Mesodermal cell (in vitro differentiated cells): ENCODE measurements at regions not wholly inside any gene's neighbourhood (a gene's known extent, or its start where the extent isn't known, plus 50 kb on each side); places are given as distances from the start of the nearest gene placed in this dataset.
"Not testable (repeated sequence)": the region's sequence is repeated elsewhere in the genome, so short reads cannot be mapped to it uniquely, and the experiment has no call there.

Experiments used
- H3K27ac ChIP-seq: 2 replicates; pipeline ENCODE4 v1.7.0; 2013; ENCODE audit warnings: mild to moderate bottlenecking, low read depth, low read length, moderate library complexity; ENCODE audit not compliant: severe bottlenecking
- H3K36me3 ChIP-seq: 2 replicates; pipeline ENCODE4 v1.7.1; 2013; ENCODE audit warnings: mild to moderate bottlenecking, low read length, moderate library complexity; ENCODE audit not compliant: control insufficient read depth, insufficient read depth
- H3K4me1 ChIP-seq: one replicate; pipeline ENCODE4 v1.7.1; 2013; ENCODE audit warnings: mild to moderate bottlenecking, low read length; ENCODE audit not compliant: insufficient read depth, control insufficient read depth, poor library complexity, severe bottlenecking
- H3K4me3 ChIP-seq: 2 replicates; pipeline ENCODE4 v1.7.0; 2013; ENCODE audit warnings: low read length, control low read depth, mild to moderate bottlenecking; ENCODE audit not compliant: insufficient read depth, poor library complexity, severe bottlenecking; ENCODE audit errors: extremely low read depth
- H3K9me3 ChIP-seq: 2 replicates; pipeline ENCODE4 v1.7.1; 2013; ENCODE audit warnings: mild to moderate bottlenecking, low read length, moderate library complexity; ENCODE audit not compliant: control insufficient read depth
- WGBS, 2 experiments: methylation state at CpG; one replicate each; pipeline ENCODE4 v1.1.5; 2013; ENCODE audit warnings: missing lambda C conversion rate in 2 of 2; ENCODE audit not compliant: insufficient coverage in 2 of 2; 5-methylcytosine and 5-hydroxymethylcytosine counted together

DNA sequence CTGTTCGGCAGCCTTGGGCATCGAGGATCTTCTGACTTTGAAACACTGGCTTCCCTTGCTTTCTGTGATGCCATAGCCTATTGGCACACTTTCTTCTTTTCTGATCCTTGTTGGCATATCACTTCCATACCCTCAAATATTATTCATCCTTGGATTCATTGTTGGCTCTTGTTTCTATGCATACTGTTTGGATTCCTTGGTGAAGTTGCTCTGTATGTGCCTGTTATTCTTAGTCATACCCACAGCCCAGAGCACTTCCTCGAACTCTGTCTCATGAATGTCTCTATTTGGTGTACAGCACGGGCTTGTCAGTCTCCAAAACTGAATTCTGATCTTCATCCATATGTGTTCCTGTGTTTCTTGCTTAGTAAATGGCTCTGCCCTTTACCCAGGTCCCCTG lies 63.6 kb downstream of the NPIPB11 start:
- not testable (repeated sequence) for H3K27ac ChIP-seq
- WGBS, 2 experiments = no CpG with 5 or more reads among the region's 4 CpGs

DNA sequence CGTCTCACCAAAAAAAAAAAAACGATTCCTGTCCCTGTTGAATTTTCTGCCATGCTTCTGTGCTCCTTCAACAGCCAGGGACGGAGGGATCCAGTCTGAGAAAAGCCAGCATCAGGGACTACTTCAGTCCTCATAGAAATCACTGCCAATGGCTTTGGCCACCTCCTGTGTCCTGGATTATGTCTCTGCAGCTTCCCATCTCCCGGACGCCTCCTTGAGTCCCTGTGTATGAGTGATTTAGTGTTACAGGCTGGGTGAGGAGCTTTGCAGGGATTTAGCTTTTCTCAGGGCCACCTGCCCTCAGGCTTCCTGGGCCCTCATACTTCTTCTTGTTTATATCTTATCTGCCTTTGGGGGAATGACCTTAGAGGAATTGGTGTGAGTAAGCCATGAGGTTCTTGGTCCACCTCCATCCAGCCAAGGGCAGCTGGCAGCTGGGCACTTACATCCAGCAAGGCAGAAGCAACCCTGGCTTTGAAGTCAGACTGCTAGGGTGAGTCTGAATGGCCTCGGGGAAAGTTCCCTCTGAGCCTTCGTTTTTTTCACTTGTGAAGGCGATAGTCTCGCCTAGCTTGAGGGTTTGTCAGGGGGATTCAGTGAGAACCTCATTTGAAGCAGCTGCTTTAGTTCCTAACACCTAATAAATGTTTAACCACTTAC lies 65.6 kb downstream of the NPIPB11 start:
- H3K27ac ChIP-seq, H3K4me3 ChIP-seq, H3K9me3 ChIP-seq, H3K36me3 ChIP-seq, H3K4me1 ChIP-seq: not testable (repeated sequence)
- no CpG with 5 or more reads among the region's 9 CpGs for WGBS, 2 experiments

More for the DNA sequence above, 63.6 kb downstream of the NPIPB11 start:
- H3K9me3 ChIP-seq, H3K4me3 ChIP-seq, H3K4me1 ChIP-seq, H3K36me3 ChIP-seq: not testable (repeated sequence)

DNA sequence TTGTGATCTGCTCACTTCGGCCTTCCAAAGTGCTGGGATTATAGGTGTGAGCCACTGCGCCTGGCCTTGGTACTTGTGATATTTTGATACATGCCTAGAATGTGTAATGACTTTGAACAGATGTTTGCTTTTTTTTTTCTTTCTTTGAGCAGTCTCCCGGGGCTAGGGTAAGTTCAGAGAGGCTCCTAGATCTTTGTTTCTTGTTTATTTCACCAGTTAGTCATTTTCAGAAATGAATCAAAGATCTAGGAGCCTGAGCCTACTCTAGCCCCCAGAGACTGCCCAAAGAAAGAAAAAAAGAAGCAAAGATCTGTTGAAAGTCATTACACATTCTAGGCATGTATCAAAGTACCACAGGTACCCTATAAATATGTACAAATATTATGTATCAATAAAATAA lies 66.3 kb downstream of the NPIPB11 start:
- H3K4me1 ChIP-seq, H3K4me3 ChIP-seq, H3K9me3 ChIP-seq, H3K27ac ChIP-seq, H3K36me3 ChIP-seq: not testable (repeated sequence)
- WGBS, 2 experiments = no CpG with 5 or more reads among the region's 3 CpGs

DNA sequence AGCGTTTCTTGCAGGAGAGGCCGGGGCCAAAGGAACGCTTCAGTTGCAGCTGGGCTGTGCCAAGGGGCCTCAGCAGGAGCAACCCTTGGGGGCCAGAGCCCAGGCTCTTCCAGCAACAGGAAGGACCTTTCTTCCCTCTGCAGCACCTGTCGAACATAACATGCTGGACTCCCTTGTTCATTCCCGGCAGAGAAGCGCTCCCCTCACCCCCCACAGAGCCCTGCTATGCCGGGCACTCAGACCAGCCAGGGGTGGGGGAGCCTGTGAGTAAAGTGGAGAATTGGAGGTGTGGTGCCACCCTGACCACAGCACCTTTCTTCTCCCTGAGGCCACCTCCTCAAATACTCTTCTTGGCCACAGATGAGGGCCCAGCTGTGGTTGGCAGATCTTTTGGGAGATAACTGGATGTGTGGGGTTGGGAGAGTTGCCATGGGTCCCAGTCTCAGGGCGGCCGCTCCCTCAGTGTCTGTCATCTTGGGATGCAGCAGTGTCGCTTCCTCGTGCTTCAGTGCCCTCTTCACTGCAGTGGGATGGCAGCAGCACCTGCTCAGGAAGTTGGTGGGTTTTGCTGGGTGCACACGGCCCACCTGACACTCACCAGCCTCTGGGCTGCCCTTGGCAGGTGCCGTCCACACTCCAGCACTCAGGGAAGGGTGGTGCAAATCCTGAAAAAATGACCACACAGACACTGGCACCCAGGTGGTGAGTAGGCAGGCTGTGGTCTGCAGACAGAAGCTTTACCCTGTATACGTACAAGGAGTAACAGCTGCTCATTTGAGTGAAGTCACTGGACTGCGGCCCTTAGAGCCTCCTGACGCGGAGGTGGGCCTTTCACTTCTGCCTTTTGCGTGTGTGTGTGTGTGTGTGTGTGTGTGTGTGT lies 67.5 kb downstream of the NPIPB11 start:
- not testable (repeated sequence) for H3K9me3 ChIP-seq, H3K4me1 ChIP-seq, H3K27ac ChIP-seq, H3K4me3 ChIP-seq, H3K36me3 ChIP-seq
- WGBS, 2 experiments = 85 to 94% methylated on average over 9 to 11 of the region's 18 CpGs

DNA sequence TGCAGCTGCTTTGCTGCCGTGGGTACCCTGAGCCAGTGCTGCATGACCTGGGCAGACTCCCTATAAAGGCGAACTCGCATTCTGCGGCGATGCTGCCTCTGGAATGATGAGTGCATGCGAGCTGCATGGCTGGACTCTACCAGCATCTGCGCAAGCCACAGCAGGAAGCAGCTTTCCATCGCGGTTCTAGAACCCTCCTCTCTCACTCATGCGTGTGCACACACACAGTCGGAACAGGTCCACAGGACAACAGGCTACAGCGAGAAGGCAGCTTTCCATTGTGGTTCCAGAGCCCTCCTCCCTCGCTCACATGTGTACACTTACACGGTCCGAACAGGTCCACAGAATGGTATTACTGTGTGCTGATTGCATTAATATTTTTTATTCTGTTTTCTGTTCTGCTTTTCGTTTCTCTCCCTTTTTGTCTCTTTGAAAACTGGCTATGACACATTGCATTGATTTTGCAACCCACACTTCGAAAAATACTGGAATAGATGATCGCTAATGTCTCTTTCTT lies 69.1 kb downstream of the NPIPB11 start:
- not testable (repeated sequence) for H3K4me1 ChIP-seq, H3K36me3 ChIP-seq, H3K4me3 ChIP-seq, H3K9me3 ChIP-seq, H3K27ac ChIP-seq
- WGBS, 2 experiments = 93 to 100% methylated on average over 2 to 7 of the region's 18 CpGs

DNA sequence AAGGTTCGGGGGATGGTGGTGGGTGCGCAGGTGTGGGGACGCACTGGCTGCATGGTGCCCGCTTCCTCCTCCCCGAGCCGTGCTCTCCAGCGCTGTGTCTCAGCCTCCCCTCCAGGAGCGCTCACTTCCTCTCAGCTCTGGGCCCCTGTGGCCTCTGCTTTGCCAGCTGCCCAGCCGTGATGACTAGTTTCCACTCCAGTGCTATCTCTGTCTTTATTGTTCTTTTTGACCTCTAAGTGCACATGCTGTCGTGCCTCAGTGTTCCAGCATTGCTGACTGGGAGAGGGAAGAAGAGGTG lies 71.0 kb downstream of the NPIPB11 start:
- H3K9me3 ChIP-seq, H3K27ac ChIP-seq, H3K4me3 ChIP-seq, H3K4me1 ChIP-seq, H3K36me3 ChIP-seq: not testable (repeated sequence)
- WGBS, 2 experiments = 80 to 100% methylated on average over 1 to 4 of the region's 10 CpGs

DNA sequence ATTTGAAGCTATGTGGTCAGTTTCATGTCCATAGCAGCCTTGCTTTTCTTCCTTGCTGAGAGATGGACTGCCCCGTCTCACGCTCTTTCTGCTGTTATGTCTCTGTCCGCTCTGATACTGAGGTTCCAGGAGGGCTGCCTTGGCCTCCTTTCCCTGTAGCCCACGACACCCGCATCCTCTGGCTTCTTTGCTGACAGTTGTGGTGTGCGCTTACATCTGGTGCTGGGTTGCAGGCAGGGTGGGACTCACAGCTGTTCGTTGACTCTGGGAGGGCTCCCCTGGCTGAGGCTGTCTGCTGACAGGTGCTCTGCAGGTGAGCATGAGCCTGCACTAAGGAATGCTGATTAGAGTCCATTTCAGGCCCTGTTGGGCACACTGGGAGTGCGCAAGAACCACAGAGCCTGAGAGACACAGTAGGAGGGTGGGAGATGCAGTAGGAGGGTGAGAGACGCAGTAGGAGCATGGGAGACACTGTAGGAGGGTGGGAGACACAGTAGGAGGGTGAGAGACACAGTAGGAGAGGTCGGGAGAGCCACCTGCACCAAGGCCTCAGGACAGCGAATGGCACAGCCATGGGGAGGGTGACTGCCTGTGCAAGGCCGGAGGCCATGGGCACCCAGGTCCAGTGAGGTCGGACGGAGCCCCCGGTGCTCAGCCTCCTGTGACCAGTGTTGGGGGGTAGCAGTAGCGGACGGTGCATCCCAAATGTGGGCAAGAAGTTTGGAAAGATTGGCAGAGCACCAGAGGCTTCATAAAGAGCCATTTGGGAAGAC lies 71.5 kb downstream of the NPIPB11 start:
- not testable (repeated sequence) for H3K4me3 ChIP-seq, H3K36me3 ChIP-seq, H3K4me1 ChIP-seq, H3K27ac ChIP-seq, H3K9me3 ChIP-seq
- 92 to 94% methylated on average over 4 to 6 of the region's 17 CpGs for WGBS, 2 experiments

DNA sequence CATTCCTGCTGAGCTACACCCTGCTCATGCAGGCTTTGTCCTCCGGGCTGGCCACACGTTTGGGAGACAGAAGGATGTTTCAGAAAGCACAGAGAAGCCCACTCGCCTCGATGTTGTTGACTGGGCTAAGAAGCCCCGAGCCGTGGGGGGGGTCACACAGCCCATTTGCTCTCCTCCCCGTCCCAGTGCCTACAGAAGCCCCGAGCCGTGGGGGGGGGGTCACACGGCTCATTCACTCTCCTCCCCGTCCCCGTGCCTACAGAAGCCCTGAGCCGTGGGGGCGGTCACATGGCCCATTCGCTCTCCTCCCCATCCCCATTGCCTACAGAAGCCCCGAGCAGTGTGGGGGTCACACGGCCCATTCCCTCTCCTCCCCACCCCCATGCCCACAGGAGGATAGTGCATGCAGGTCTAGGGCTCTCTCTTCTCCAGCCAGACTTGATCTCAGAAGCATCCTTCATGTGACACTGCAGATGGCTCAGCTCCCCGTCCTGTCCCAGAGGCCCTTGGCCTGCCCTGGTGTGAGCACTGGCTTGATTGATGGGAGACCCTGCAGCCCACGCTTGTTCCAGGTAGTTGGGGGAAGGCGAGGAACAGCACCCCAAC lies 72.9 kb downstream of the NPIPB11 start:
- H3K27ac ChIP-seq, H3K4me3 ChIP-seq, H3K4me1 ChIP-seq, H3K9me3 ChIP-seq, H3K36me3 ChIP-seq: not testable (repeated sequence)
- 92 to 96% methylated on average over 4 to 7 of the region's 20 CpGs for WGBS, 2 experiments

DNA sequence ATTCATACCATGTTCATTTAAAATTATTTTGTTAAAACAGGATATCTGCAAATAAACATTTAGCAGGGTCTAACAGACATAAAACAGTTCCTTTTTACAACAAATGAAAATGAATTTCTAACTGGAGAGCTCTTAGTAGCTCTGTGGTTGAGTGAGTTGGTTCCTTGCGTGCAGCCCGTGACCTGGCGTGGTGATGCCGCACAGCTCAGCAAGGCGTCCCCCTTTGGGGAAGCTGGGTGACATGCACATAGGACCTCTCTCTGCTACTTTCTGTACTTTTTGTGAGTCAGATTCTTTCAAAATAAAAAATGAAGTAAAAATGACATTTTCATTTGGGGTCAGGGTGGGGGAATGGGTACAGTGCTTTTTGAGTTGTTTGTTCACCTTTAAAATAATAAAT lies 75.9 kb downstream of the NPIPB11 start:
- not testable (repeated sequence) for H3K36me3 ChIP-seq, H3K27ac ChIP-seq
- WGBS, 2 experiments = no CpG with 5 or more reads among the region's 5 CpGs

DNA sequence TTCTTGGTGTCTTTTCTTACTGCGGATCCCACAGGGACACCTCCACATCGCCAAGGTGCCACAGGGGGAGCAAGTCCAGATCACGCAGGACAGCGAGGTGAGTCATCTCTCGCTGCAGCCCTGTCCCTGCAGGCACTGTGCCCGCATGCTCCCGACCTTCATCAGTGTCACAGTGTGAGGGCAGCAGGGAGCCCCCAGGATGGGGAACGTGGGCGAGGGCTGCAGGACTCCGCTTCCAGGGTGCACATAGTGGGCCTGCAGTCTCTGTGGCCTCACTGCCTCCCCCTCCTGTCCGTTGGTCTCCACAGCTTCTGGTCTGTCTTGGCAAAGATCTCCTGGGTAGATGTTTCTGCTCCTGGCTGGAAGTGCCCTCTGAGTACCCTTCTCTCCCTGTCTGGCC lies 78.0 kb downstream of the NPIPB11 start:
- H3K36me3 ChIP-seq, H3K4me1 ChIP-seq, H3K4me3 ChIP-seq, H3K27ac ChIP-seq, H3K9me3 ChIP-seq: not testable (repeated sequence)
- 74 to 81% methylated on average over 7 to 9 of the region's 11 CpGs for WGBS, 2 experiments

More for the DNA sequence above, 75.9 kb downstream of the NPIPB11 start:
- H3K4me3 ChIP-seq, H3K9me3 ChIP-seq, H3K4me1 ChIP-seq: not testable (repeated sequence)
